Psoas muscle (tissue), 7 donors: ENCODE measurements at regions not wholly inside any gene's neighbourhood (a gene's known extent, or its start where the extent isn't known, plus 50 kb on each side); places are given as distances from the start of the nearest gene placed in this dataset.

Experiments used
- ATAC-seq, 4 donors: fragments of 200-7000 bp; cut with Tn5 transposase; one replicate each; pipeline ENCODE4 v1.9.1; 2020; ENCODE audit warnings: moderate library complexity in 3 of 4, mild to moderate bottlenecking in 2 of 4
- DNase-seq, 2 donors: peaks; one replicate each; pipeline ENCODE4 v3.0.0-alpha.2; 2020
- H3K27ac ChIP-seq: fragments of 200-600 bp; one replicate; pipeline ENCODE4 v1.8.0; 2022
- H3K27me3 ChIP-seq, 3 donors: fragments of 200-600 bp in 1 of 3; one replicate each; pipeline versions ENCODE4 v1.6.1 to v1.8.0; 2013 to 2022; ENCODE audit warnings: low read length in 2 of 3, mild to moderate bottlenecking in 2 of 3, moderate library complexity in 1 of 3; ENCODE audit not compliant: insufficient read depth in 3 of 3
- H3K36me3 ChIP-seq, 2 donors: fragments of 200-600 bp in 1 of 2; one replicate each; pipeline versions ENCODE4 v1.6.1 to v1.8.0; 2013 to 2022; ENCODE audit warnings: low read depth in 1 of 2, mild to moderate bottlenecking in 1 of 2, moderate library complexity in 1 of 2; ENCODE audit not compliant: insufficient read depth in 1 of 2
- H3K4me1 ChIP-seq: fragments of 200-600 bp; one replicate; pipeline ENCODE4 v1.8.0; 2022
- H3K4me3 ChIP-seq: fragments of 200-600 bp; one replicate; pipeline ENCODE4 v1.8.0; 2022; ENCODE audit warnings: mild to moderate bottlenecking
- H3K9me3 ChIP-seq: fragments of 200-600 bp; one replicate; pipeline ENCODE4 v1.8.0; 2022
- WGBS, 3 donors: extraction: QIAGEN DNeasy Blood & Tissue Kit; methylation state at CpG; one replicate each; pipeline versions ENCODE4 v1.1.6 to v1.1.7; 2013; 5-methylcytosine and 5-hydroxymethylcytosine counted together
- intact Hi-C, 2 donors: fragments of 100-400 bp; cut with DNase I; formaldehyde crosslinking; loops; one replicate each; pipeline versions ENCODE4 v1.11.0 to v1.14.2; 2022
- TF ChIP-seq, protein P1 (sequence below): fragments of 200-600 bp; IDR thresholded peaks from one replicate; pipeline ENCODE4 v1.8.0; 2022; ENCODE audit warnings: antibody characterized with exemption
- donor health status: healthy with polysubstance abuse.
- donor health status: DM: no; HTN: no; CAD: no; lungs with moderate emphysema.
- donor health status: Bipolar disorder and iron deficiency.
- donor health status: healthy.
- donor health status: DM: yes; HTN: yes; CAD: no.
- donor health status: DM: no; HTN: no; CAD: no.
- donor health status: DM: yes; HTN: yes; CAD: no.

DNA sequence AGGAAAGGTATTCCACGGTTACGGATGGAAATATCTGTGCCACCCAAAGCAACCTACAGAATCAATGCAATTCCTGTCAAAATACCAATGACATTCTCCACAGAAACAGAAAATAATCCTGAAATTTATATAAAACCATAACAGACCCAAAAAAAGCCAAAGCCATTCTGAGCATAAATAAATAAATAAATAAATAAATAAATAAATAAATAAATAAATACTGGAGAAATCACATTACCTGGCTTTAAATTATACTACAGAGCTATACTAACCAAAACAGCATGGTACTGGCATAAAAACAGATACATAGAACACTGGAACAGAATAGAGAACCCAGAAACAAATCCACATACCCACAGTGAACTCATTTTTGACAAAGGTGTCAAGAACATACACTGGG, 191.9 kb upstream of the DUSP10 start:
- WGBS, 3 donors = 94 to 97% (median 97%) methylated on average over 2 of the region's 2 CpGs
- Histone ChIP-seq H3K9me3 (no peaks in the 10 kb centered on the region), H3K4me3 (no peak overlapping the region), H3K4me1 (no peaks in the 10 kb centered on the region), H3K27ac (no peak overlapping the region), H3K27me3 (no peaks in the 10 kb centered on the region), H3K36me3 (no peaks in the 10 kb centered on the region)
- TF ChIP-seq, protein P1, sequence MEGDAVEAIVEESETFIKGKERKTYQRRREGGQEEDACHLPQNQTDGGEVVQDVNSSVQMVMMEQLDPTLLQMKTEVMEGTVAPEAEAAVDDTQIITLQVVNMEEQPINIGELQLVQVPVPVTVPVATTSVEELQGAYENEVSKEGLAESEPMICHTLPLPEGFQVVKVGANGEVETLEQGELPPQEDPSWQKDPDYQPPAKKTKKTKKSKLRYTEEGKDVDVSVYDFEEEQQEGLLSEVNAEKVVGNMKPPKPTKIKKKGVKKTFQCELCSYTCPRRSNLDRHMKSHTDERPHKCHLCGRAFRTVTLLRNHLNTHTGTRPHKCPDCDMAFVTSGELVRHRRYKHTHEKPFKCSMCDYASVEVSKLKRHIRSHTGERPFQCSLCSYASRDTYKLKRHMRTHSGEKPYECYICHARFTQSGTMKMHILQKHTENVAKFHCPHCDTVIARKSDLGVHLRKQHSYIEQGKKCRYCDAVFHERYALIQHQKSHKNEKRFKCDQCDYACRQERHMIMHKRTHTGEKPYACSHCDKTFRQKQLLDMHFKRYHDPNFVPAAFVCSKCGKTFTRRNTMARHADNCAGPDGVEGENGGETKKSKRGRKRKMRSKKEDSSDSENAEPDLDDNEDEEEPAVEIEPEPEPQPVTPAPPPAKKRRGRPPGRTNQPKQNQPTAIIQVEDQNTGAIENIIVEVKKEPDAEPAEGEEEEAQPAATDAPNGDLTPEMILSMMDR = no peak
- DNase-seq (no peak), ATAC-seq (no peak)
- intact Hi-C loops = no loop called here

DNA sequence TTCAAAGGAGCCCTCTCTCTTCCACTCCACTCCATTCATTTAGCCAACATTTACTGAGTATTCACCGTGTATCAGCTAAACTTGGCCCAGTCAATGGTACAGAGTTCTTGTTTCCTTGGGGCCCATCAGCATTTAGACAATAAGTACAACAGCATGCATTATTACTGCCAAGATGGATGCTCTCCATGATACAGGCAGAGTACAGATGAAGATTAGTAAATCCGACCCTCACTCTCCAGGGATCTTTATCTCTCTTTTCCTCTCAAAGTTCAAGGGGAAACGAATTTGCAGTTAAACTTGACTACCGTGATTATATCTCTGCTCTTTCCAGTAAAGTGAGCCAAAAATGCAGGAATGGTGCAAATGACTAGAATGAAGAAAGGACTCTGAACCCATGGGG, 184.6 kb upstream of the DUSP10 start:
- no peaks in the 10 kb centered on the region for H3K9me3 ChIP-seq
- TF ChIP-seq, protein P1 = no peak
- intact Hi-C loops = no loop called here
- no peak for ATAC-seq
- H3K27ac ChIP-seq = no peak overlapping the region
- H3K4me1 ChIP-seq = no peaks in the 10 kb centered on the region
- no peak for DNase-seq
- WGBS, 3 donors = 63 to 65% (median 63%) methylated on average over 4 of the region's 4 CpGs
- H3K4me3 ChIP-seq = no peak overlapping the region
- H3K27me3 ChIP-seq = no peaks in the 10 kb centered on the region
- no peaks in the 10 kb centered on the region for H3K36me3 ChIP-seq

DNA sequence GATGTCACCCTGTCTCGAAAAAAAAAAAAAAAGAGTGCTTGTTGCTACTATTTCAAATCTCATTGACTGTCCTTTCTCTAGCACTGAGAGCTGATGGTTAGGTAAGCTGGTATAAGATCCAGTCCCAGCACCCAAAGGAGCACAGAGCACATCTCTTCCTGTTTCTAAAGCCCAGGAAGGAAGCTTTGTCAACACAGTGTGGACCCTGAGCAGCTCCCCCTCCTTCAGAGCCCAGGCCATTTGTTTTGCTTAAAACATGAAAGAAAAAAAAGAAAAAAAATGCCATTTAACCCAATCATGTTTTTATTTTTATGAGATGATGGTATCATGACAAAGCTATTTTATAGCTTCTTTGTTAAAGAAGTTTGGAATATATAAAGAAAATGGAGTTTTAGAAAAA, 184.1 kb upstream of the DUSP10 start:
- Histone ChIP-seq H3K9me3 (no peaks in the 10 kb centered on the region), H3K4me3 (no peak overlapping the region), H3K4me1 (no peaks in the 10 kb centered on the region), H3K27ac (no peak overlapping the region), H3K36me3 (no peaks in the 10 kb centered on the region), H3K27me3 (no peaks in the 10 kb centered on the region)
- WGBS, 3 donors = 73 to 81% (median 79%) methylated on average over 1 of the region's 1 CpG
- TF ChIP-seq, protein P1 = no peak
- intact Hi-C loops = no loop called here
- DNase-seq = no peak
- ATAC-seq = no peak

DNA sequence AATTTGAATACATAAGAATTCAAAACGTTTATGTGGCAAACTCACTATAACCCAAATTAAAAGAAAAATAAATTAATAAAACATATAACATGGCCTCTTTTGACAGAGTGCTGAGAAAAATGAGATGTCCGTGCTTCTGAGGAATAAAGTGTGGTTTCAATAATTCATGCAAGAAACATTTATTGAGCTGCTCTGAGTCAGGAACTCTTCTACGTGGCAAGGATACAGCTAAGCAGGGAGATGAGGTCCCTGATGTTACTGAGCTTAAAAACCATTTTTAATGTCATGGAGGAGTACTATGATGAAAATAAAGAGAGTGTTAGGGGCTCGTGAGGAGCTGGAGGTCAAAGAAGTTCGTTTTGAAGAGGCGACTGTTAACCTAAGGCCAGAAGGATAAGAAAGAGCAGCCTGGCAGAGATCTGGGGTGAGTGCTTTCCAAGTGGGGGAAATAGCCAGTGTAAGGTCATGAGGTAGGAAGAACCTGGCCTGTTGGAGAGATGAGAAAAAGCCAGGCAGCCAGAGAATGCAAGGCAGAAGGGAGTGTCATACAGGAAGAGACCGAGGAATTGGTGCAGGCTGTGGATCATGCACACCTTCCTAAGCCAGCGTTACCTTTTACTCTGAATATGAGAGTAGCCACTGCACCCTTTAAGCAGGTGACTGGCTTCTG, 182.2 kb upstream of the DUSP10 start:
- intact Hi-C loops = no loop called here
- H3K36me3 ChIP-seq = no peaks in the 10 kb centered on the region
- WGBS, 3 donors = 43 to 61% (median 45%) methylated on average over 8 of the region's 8 CpGs
- no peaks in the 10 kb centered on the region for H3K27me3 ChIP-seq
- TF ChIP-seq, protein P1 = no peak
- ATAC-seq = peak in 1 of 4 donors; percentile 34
- no peaks in the 10 kb centered on the region for H3K9me3 ChIP-seq
- no peak overlapping the region for H3K4me3 ChIP-seq
- no peak overlapping the region for H3K27ac ChIP-seq
- no peaks in the 10 kb centered on the region for H3K4me1 ChIP-seq
- no peak for DNase-seq

DNA sequence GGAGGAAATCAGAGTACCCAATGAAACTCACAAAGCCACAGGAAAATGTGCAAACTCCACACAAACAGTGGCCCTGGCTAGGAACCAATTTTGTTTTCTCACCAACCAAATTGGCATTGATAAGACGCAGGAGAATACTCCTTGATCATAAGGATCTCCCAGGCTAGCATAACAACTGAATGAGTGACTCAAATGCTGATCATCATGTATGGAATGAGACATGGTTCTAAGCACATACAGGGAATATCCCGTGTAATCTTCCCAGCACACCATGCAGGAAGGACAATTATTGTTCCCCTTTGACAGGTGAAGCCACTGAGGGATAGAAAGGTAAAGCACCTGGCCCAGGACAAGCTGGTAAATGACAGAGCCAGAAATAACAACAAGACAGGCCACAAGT, 180.0 kb upstream of the DUSP10 start:
- TF ChIP-seq, protein P1 = no peak
- ATAC-seq (no peak), DNase-seq (no peak)
- no peak overlapping the region for H3K4me3 ChIP-seq
- no peak overlapping the region for H3K27ac ChIP-seq
- intact Hi-C loops = no loop called here
- WGBS, 3 donors = 82 to 94% (median 89%) methylated on average over 2 of the region's 2 CpGs
- H3K27me3 ChIP-seq = no peaks in the 10 kb centered on the region
- H3K36me3 ChIP-seq = no peaks in the 10 kb centered on the region
- no peaks in the 10 kb centered on the region for H3K4me1 ChIP-seq
- H3K9me3 ChIP-seq = no peaks in the 10 kb centered on the region
